MV-4-11 (cell line): ENCODE measurements at regions not wholly inside any gene's neighbourhood (a gene's known extent, or its start where the extent isn't known, plus 50 kb on each side); places are given as distances from the start of the nearest gene placed in this dataset.
"Not testable (repeated sequence)": the region's sequence is repeated elsewhere in the genome, so short reads cannot be mapped to it uniquely, and the experiment has no call there.

Experiments used
- DNase-seq: peaks from one replicate; lab custom pipeline; 2025; lab: John Stamatoyannopoulos, UW

DNA sequence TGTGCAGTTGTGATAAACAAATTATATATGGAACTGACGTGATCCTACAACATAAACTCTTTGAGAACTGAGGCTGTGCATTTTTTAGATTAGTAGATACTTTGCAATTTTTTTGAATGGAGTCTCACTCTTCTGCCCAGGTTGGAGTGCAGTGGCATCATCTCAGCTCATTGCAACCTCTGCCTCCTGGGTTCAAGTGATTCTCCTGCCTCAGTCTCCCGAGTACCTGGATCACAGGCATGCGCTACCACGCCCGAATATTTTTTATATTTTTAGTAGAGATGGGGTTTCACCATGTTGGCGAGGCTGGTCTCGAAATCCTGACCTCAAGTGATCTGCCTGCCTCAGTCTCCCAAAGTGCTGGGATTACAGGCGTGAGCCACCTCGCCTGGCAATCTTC is 145.9 kb downstream of the POTEH start:
- DNase-seq: not testable (repeated sequence)

GRCh38 chr22:15849772-15850171 is 159.9 kb downstream of the POTEH start:
- not testable (repeated sequence) for DNase-seq

DNA sequence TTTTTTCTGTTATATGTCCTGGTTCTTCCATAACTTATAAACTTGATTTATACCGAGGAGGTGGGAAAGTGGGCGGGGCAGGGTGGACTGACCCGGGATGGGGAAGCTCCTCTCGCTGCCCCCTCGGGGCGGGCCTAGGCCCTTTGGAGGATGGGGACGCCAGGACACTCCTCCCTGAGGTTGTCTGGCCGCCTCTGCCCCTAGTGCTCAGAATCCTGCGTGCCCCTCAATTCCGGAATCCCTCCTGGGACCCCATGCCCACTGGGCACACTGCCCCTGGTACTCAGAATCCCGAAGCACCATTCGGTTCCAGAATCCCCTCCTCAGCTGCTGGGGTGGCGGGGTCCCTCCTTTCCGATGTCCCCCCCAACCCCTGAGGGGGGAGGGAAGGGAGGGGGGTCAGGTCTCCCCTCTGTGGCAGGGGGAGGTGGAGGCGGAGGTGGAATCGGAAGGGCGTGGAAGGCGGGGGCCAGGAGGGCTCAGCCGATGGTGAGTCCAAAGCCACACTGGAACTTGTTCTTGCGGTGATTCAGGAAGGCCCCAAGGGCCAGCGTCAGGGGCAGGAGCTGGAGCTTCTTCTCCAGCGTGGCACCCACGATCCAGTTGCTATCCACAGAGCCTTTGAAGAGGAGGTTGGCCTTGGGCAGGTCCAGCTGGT is 164.0 kb downstream of the POTEH start:
- DNase-seq: not testable (repeated sequence)

GRCh38 chr22:15854421-15854820 is 164.6 kb downstream of the POTEH start:
- DNase-seq: not testable (repeated sequence)

- not testable (repeated sequence) for DNase-seq
Observed at GRCh38 chr22:15854978-15855377, 165.2 kb downstream of the POTEH start.

- DNase-seq: not testable (repeated sequence)
Observed at GRCh38 chr22:15880926-15881325, 191.1 kb downstream of the POTEH start.

DNA sequence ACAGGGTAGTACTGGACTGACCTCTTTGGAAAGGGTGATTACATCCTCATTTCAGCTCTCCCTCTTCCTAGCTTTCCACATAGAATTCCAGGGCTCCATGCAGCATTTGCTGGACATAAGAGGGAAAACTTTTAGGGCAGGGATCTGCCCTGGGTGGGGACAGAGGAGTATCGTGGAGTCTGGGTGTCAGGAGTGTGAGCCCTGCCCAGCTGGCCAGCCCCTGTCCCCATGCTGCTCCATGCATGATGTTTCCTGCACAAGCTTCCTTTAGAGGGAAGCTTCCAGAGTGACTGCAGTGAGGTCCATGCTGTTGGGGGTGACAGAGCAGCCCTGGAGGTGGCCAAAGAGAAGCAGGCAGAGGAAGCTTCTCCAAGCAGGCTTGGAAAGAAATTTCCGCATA is 214.5 kb downstream of the POTEH start:
- not testable (repeated sequence) for DNase-seq

- not testable (repeated sequence) for DNase-seq
Observed at GRCh38 chr22:15911704-15912103, 221.9 kb downstream of the POTEH start.

GRCh38 chr22:15919120-15919519 is 229.3 kb downstream of the POTEH start:
- not testable (repeated sequence) for DNase-seq

DNA sequence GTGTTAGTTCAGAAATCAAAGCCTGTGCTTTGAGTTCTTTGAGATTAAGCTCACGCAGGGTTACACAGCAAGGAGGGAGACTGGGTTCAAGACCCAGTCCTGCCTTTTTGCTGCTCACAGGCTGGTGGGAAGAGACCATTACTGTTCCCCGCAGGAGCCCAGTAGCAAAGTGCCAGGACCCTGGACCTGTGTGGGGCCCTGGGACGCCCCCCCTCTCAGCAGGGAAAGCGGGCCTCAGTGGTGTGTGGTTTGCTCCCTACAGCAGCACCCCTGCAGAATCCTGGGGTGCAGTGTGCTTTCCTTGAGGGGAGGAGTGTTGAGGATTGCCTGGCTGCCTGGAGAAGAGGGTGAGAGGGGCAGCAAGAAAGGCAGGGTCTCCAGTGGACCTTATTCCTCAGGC is 231.1 kb downstream of the POTEH start:
- DNase-seq: not testable (repeated sequence)

GRCh38 chr22:15922132-15922531 is 232.3 kb downstream of the POTEH start:
- DNase-seq: not testable (repeated sequence)

DNA sequence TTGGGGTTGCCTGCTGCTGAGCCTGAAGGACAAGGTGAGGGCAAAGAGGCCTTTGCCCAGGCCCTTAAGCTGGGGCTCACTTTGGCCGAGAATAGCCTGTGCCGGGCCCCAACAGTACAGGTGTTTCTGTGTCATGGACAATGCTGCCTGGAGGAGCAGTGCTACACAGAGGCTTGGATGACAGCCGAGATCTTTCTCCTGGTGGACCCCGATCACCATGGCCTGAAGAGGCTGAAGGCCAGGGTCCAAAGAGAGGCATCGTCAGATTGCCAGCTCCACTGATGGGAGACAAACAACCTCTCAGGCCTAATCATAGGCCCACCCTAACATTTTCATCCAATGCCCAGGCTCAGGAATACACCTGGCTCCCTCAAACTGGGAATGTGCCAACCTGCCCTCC is 232.8 kb downstream of the POTEH start:
- DNase-seq: not testable (repeated sequence)

GRCh38 chr22:15924820-15925219 is 235.0 kb downstream of the POTEH start:
- not testable (repeated sequence) for DNase-seq

DNA sequence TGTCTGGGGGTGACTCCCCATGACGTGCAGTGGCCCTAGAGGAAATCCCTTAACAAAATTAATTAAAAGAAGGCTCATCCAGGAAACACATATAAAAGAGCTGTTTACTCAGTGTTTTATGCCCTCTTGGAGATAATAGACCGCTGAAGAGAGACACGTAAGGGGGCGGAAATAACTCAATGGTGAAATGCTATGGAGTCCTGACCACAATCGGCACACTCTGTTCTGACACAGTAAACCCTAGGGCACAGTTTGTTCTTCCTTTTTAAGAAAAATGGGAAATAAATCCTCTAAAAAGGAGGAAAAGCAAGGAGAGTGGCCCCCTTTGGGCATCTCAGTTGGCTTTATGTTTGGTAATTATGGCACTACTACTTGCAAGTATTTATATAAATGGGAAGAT is 237.3 kb downstream of the POTEH start:
- not testable (repeated sequence) for DNase-seq
